ENCODE measurements at regions not wholly inside any gene's neighbourhood (a gene's known extent, or its start where the extent isn't known, plus 50 kb on each side); places are given as distances from the start of the nearest gene placed in this dataset.

DNA sequence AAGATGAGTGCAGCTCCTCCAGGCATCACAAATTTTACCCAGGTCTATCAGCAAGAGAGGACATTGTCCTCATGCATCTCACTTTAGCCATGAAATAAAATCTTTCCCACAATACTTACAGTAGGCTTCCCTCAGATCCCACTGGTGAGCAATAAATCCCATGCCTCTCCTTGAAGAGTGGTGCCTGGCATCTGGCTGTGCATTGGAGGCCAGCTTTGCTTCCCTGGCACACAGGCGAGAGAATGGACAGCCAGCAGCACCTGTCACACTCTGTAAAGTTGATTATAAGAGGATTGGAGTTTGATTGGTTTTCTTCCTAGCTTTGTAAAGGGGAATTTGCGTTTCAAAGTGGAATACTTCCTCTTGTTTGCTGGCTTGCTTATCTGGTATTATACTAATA, 1153.9 kb downstream of the AACS start:
- no peaks in the 10 kb centered on the region for H3K9me3 Mint-ChIP-seq
- no peak for DNase-seq (ENCODE audit: low spot score in 2 of 2, unreplicated experiment in 2 of 2)
- no peak overlapping the region for H3K27ac Mint-ChIP-seq
- H3K4me1 Mint-ChIP-seq = no peaks in the 10 kb centered on the region
- TF ChIP-seq, protein P1, sequence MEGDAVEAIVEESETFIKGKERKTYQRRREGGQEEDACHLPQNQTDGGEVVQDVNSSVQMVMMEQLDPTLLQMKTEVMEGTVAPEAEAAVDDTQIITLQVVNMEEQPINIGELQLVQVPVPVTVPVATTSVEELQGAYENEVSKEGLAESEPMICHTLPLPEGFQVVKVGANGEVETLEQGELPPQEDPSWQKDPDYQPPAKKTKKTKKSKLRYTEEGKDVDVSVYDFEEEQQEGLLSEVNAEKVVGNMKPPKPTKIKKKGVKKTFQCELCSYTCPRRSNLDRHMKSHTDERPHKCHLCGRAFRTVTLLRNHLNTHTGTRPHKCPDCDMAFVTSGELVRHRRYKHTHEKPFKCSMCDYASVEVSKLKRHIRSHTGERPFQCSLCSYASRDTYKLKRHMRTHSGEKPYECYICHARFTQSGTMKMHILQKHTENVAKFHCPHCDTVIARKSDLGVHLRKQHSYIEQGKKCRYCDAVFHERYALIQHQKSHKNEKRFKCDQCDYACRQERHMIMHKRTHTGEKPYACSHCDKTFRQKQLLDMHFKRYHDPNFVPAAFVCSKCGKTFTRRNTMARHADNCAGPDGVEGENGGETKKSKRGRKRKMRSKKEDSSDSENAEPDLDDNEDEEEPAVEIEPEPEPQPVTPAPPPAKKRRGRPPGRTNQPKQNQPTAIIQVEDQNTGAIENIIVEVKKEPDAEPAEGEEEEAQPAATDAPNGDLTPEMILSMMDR (IDR thresholded peaks at IDR 0.05; ENCODE audit: unreplicated experiment) = no peak
- H3K36me3 Mint-ChIP-seq = no peaks in the 10 kb centered on the region
- H3K4me3 Mint-ChIP-seq = no peak overlapping the region
- peaks cover 7% of the 10 kb centered on the region for H3K27me3 Mint-ChIP-seq (ENCODE audit: low read depth)

DNA sequence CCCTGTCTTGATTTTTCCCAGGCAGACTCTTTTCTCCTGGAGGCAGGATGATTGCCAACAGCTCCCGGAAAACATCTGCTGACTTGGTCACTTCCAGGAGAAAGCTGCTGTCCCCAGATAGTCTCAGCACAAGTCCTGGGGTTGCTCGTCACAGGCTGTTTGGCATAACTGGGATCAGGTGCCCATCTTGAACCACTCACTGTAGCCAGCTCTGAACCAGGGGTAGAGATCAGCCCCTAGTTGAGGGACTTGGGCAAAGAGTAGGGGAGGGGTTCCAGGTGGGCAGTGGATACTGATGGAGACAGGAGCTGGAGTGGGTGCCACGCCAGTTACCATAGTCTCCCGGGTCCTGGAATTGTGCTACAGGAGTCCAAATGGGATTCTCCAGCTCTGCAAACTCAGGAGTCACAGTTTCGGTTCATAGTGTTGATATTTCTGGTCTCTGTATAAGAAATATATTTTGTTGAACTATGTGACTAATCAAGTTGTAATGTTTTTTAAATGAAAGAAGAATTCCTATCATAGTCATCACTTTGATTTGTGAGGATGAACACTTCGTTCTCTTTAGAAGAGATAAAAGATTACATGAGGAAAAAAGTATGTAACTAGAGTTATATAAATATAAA, 1154.5 kb downstream of the AACS start:
- no peaks in the 10 kb centered on the region for H3K36me3 Mint-ChIP-seq
- TF ChIP-seq, protein P1 (IDR thresholded peaks at IDR 0.05; ENCODE audit: unreplicated experiment) = no peak
- H3K27me3 Mint-ChIP-seq (ENCODE audit: low read depth) = peaks cover 4% of the 10 kb centered on the region
- no peak for DNase-seq (ENCODE audit: low spot score in 2 of 2, unreplicated experiment in 2 of 2)
- H3K27ac Mint-ChIP-seq = no peak overlapping the region
- no peak overlapping the region for H3K4me3 Mint-ChIP-seq
- H3K9me3 Mint-ChIP-seq = no peaks in the 10 kb centered on the region
- H3K4me1 Mint-ChIP-seq = no peaks in the 10 kb centered on the region

DNA sequence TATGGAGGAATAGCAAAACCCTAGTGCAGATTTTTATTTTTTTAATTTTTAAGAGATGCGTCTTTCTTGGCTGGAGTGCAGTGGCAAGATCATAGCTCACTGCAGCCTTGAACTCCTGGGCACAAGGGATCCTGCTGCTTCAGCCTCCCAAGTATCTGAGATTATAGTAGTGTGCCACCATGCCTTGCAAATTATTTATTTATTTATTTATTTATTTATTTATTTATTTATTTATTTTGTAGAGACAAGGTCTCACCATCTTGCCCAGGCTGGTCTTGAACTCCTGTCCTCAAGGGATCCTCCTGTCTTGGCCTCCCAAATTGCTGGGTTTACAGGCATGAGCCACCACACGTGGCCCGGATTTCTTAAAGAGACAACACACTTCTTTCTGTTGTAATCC, 1158.8 kb downstream of the AACS start:
- Mint-ChIP-seq H3K9me3 (peaks cover 13% of the 10 kb centered on the region), H3K4me3 (no peak overlapping the region), H3K4me1 (no peaks in the 10 kb centered on the region), H3K27ac (no peak overlapping the region), H3K27me3 (ENCODE audit: low read depth) (no peaks in the 10 kb centered on the region), H3K36me3 (no peaks in the 10 kb centered on the region)
- TF ChIP-seq, protein P1 (IDR thresholded peaks at IDR 0.05; ENCODE audit: unreplicated experiment) = no peak
- DNase-seq (ENCODE audit: low spot score in 2 of 2, unreplicated experiment in 2 of 2) = no peak

DNA sequence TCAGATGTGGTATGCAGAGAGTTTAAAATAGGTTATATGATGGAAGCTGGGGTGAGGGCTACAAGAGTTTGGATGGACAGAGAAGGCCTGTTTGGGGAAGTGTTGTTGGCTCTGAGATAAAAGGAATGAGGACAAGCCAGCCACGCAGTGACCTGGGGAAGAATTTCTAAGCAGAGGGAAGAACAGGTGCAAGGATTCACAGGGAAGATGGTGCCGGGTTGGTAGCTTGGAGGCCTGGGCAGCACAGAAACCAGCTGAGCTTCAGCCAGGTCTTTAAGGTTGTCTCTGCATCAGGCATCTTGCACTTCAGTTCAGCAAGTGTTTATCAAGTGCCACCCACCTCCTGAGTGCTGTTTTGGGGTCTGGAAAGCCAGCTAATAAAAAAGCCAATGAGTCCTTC, 1163.7 kb downstream of the AACS start:
- H3K27ac Mint-ChIP-seq = no peak overlapping the region

DNA sequence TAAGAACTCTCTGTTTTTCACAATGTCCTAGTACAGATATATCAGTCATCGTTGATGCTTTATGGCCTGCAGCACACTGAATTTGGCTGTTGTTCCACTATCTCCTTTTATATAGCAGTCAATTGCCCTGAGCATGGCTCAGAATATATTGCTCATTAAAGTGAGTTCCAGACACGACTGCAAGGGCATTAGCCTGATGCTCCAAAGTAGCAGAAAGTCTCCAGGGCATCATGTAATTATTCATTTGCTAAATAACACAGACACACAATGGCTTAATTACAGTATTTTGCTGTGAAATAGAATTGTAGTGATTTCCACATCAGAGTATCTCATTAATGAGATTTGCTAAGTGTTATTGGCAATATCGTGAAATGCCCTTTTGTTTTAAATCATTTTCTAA, 1167.5 kb downstream of the AACS start:
- H3K36me3 Mint-ChIP-seq = no peaks in the 10 kb centered on the region
- no peaks in the 10 kb centered on the region for H3K27me3 Mint-ChIP-seq (ENCODE audit: low read depth)
- H3K27ac Mint-ChIP-seq = no peak overlapping the region
- H3K4me3 Mint-ChIP-seq = no peak overlapping the region
- no peaks in the 10 kb centered on the region for H3K9me3 Mint-ChIP-seq
- TF ChIP-seq, protein P1 (IDR thresholded peaks at IDR 0.05; ENCODE audit: unreplicated experiment) = no peak
- DNase-seq (ENCODE audit: low spot score in 2 of 2, unreplicated experiment in 2 of 2) = no peak
- no peaks in the 10 kb centered on the region for H3K4me1 Mint-ChIP-seq

More for the DNA sequence above, 1163.7 kb downstream of the AACS start:
- Mint-ChIP-seq H3K4me1 (no peaks in the 10 kb centered on the region), H3K36me3 (no peaks in the 10 kb centered on the region), H3K27me3 (ENCODE audit: low read depth) (no peaks in the 10 kb centered on the region), H3K9me3 (peaks cover 13% of the 10 kb centered on the region), H3K4me3 (no peak overlapping the region)
- TF ChIP-seq, protein P1 (IDR thresholded peaks at IDR 0.05; ENCODE audit: unreplicated experiment) = no peak
- no peak for DNase-seq (ENCODE audit: low spot score in 2 of 2, unreplicated experiment in 2 of 2)

DNA sequence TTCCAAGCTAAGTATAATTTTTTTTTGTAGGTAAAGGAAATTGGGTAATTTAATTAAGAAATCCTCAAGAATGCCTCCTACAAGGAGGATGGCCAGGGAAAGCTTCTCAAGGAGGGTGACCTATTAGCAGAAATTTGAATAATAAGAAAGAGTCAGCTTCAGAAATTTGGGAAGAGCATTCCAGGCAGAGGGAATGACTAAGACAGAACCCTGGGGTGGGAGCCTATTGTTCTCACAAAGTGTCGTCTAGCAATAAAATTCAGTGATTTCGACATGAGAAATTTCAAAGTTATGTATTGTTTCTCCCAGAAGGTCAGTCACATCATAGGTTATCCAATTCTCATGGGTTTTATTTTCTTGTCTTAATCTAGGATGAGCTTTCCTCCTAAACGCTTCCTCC, 1168.4 kb downstream of the AACS start:
- H3K9me3 Mint-ChIP-seq = peaks cover 5% of the 10 kb centered on the region
- no peaks in the 10 kb centered on the region for H3K36me3 Mint-ChIP-seq
- TF ChIP-seq, protein P1 (IDR thresholded peaks at IDR 0.05; ENCODE audit: unreplicated experiment) = no peak
- DNase-seq (ENCODE audit: low spot score in 2 of 2, unreplicated experiment in 2 of 2) = no peak
- H3K4me3 Mint-ChIP-seq = no peak overlapping the region
- H3K4me1 Mint-ChIP-seq = no peaks in the 10 kb centered on the region
- no peak overlapping the region for H3K27ac Mint-ChIP-seq
- H3K27me3 Mint-ChIP-seq (ENCODE audit: low read depth) = no peaks in the 10 kb centered on the region

Data from mesothelial cell of epicardium (in vitro differentiated cells).